ENCODE measurements at regions not wholly inside any gene's neighbourhood (a gene's known extent, or its start where the extent isn't known, plus 50 kb on each side); places are given as distances from the start of the nearest gene placed in this dataset.

GRCh38 chr5:153080940-153081339 is 409.5 kb upstream of the GRIA1 start:
- DNase-seq (ENCODE audit: extremely low spot score, insufficient read length, low read depth) (no peak), FAIRE-seq (no peak)

GRCh38 chr5:153081385-153081784 is 409.1 kb upstream of the GRIA1 start:
- FAIRE-seq, result no peak
- no peak for DNase-seq (ENCODE audit: extremely low spot score, insufficient read length, low read depth)

GRCh38 chr5:153084511-153084910 is 406.0 kb upstream of the GRIA1 start:
- FAIRE-seq, result no peak
- no peak for DNase-seq (ENCODE audit: extremely low spot score, insufficient read length, low read depth)

GRCh38 chr5:153086486-153086885 is 404.0 kb upstream of the GRIA1 start:
- no peak for FAIRE-seq

GRCh38 chr5:153088538-153088937 is 401.9 kb upstream of the GRIA1 start:
- no peak for FAIRE-seq

More at GRCh38 chr5:153086486-153086885, 404.0 kb upstream of the GRIA1 start:
- no peak for DNase-seq (ENCODE audit: extremely low spot score, insufficient read length, low read depth)

GRCh38 chr5:153094333-153094732 is 396.1 kb upstream of the GRIA1 start:
- DNase-seq (ENCODE audit: extremely low spot score, insufficient read length, low read depth) (no peak), FAIRE-seq (no peak)

More at GRCh38 chr5:153088538-153088937, 401.9 kb upstream of the GRIA1 start:
- DNase-seq (ENCODE audit: extremely low spot score, insufficient read length, low read depth), result no peak

- FAIRE-seq, result no peak
- DNase-seq (ENCODE audit: extremely low spot score, insufficient read length, low read depth), result no peak
Observed at GRCh38 chr5:153096381-153096780, 394.1 kb upstream of the GRIA1 start.

GRCh38 chr5:153099328-153099727 is 391.1 kb upstream of the GRIA1 start:
- no peak for FAIRE-seq
- DNase-seq (ENCODE audit: extremely low spot score, insufficient read length, low read depth), result no peak

GRCh38 chr5:153101235-153102180 is 389.0 kb upstream of the GRIA1 start:
- DNase-seq (ENCODE audit: extremely low spot score, insufficient read length, low read depth) (no peak), FAIRE-seq (no peak)

- no peak for FAIRE-seq
- no peak for DNase-seq (ENCODE audit: extremely low spot score, insufficient read length, low read depth)
Observed at GRCh38 chr5:153116916-153117315, 373.6 kb upstream of the GRIA1 start.

GRCh38 chr5:153118018-153118417 is 372.5 kb upstream of the GRIA1 start:
- DNase-seq (ENCODE audit: extremely low spot score, insufficient read length, low read depth) (no peak), FAIRE-seq (no peak)

GRCh38 chr5:153122403-153122802 is 368.1 kb upstream of the GRIA1 start:
- no peak for DNase-seq (ENCODE audit: extremely low spot score, insufficient read length, low read depth)
- no peak for FAIRE-seq

GRCh38 chr5:153130296-153130695 is 360.2 kb upstream of the GRIA1 start:
- DNase-seq (ENCODE audit: extremely low spot score, insufficient read length, low read depth) (no peak), FAIRE-seq (no peak)

GRCh38 chr5:153135411-153135810 is 355.1 kb upstream of the GRIA1 start:
- FAIRE-seq (no peak), DNase-seq (ENCODE audit: extremely low spot score, insufficient read length, low read depth) (no peak)

- FAIRE-seq (no peak), DNase-seq (ENCODE audit: extremely low spot score, insufficient read length, low read depth) (no peak)
Observed at GRCh38 chr5:153136910-153137614, 353.4 kb upstream of the GRIA1 start.

- FAIRE-seq (no peak), DNase-seq (ENCODE audit: extremely low spot score, insufficient read length, low read depth) (no peak)
Observed at GRCh38 chr5:153147891-153148623, 342.4 kb upstream of the GRIA1 start.

GRCh38 chr5:153148624-153148976 is 341.9 kb upstream of the GRIA1 start:
- FAIRE-seq (no peak), DNase-seq (ENCODE audit: extremely low spot score, insufficient read length, low read depth) (no peak)

- FAIRE-seq, result no peak
- no peak for DNase-seq (ENCODE audit: extremely low spot score, insufficient read length, low read depth)
Observed at GRCh38 chr5:153151558-153151957, 338.9 kb upstream of the GRIA1 start.

- no peak for FAIRE-seq
- no peak for DNase-seq (ENCODE audit: extremely low spot score, insufficient read length, low read depth)
Observed at GRCh38 chr5:153153086-153153485, 337.4 kb upstream of the GRIA1 start.

GRCh38 chr5:153157156-153157555 is 333.3 kb upstream of the GRIA1 start:
- DNase-seq (ENCODE audit: extremely low spot score, insufficient read length, low read depth) (no peak), FAIRE-seq (no peak)

GRCh38 chr5:153158608-153159007 is 331.9 kb upstream of the GRIA1 start:
- no peak for FAIRE-seq
- DNase-seq (ENCODE audit: extremely low spot score, insufficient read length, low read depth), result no peak

All from GM18507 (cell line).